ENCODE measurements at regions not wholly inside any gene's neighbourhood (a gene's known extent, or its start where the extent isn't known, plus 50 kb on each side); places are given as distances from the start of the nearest gene placed in this dataset.

GRCh38 chr20:43365691-43366090 lies 92.0 kb upstream of the SRSF6 start:
- TF ChIP-seq EZH2 (IDR thresholded peaks at IDR 0.05; ENCODE audit: insufficient read depth, poor library complexity, severe bottlenecking) (no peak), EZH2phosphoT487 (IDR thresholded peaks at IDR 0.05; ENCODE audit: insufficient read depth, low read depth) (no peak)

Data from GM23248 (cell line).